Spleen (tissue), 7 donors: ENCODE measurements at regions not wholly inside any gene's neighbourhood (a gene's known extent, or its start where the extent isn't known, plus 50 kb on each side); places are given as distances from the start of the nearest gene placed in this dataset.

Experiments
- POLR2A ChIP-seq, 3 donors: fragments of 450-650 bp; IDR thresholded peaks; one replicate each; pipeline ENCODE4 v1.5.1; 2017; ENCODE audit warnings: antibody characterized with exemption in 3 of 3, mild to moderate bottlenecking in 1 of 3
- POLR2AphosphoS5 ChIP-seq, 3 donors: sonication (generic); formaldehyde crosslinking; IDR thresholded peaks; one replicate each; pipeline ENCODE4 v1.5.1; 2017; ENCODE audit warnings: antibody characterized with exemption in 3 of 3
- TF ChIP-seq, protein P1 (sequence below), 11 experiments: fragments of 200-600 bp in 7 of 11; fragments of 450-650 bp in 4 of 11; sonication (generic) in 4 of 11; IDR thresholded peaks in 8 of 11; conservative IDR thresholded peaks in 3 of 11; 1 replicate in 7 of 11; 2 replicates in 4 of 11; pipeline versions ENCODE4 v1.4.0 to v1.8.0; 2016 to 2021; ENCODE audit warnings: antibody characterized with exemption in 11 of 11, inconsistent platforms in 4 of 11, mild to moderate bottlenecking in 1 of 11
- donor health status: DM: no; HTN: no; CAD: no; lungs with moderate emphysema.
- donor health status: DM: no; HTN: no; CAD: no.
- donor health status: DM: no; HTN: no; CAD: no.

- TF ChIP-seq POLR2A (IDR thresholded peaks at IDR 0.05), result no peak
- no peak for TF ChIP-seq POLR2AphosphoS5 (IDR thresholded peaks at IDR 0.05)
- TF ChIP-seq, protein P1, sequence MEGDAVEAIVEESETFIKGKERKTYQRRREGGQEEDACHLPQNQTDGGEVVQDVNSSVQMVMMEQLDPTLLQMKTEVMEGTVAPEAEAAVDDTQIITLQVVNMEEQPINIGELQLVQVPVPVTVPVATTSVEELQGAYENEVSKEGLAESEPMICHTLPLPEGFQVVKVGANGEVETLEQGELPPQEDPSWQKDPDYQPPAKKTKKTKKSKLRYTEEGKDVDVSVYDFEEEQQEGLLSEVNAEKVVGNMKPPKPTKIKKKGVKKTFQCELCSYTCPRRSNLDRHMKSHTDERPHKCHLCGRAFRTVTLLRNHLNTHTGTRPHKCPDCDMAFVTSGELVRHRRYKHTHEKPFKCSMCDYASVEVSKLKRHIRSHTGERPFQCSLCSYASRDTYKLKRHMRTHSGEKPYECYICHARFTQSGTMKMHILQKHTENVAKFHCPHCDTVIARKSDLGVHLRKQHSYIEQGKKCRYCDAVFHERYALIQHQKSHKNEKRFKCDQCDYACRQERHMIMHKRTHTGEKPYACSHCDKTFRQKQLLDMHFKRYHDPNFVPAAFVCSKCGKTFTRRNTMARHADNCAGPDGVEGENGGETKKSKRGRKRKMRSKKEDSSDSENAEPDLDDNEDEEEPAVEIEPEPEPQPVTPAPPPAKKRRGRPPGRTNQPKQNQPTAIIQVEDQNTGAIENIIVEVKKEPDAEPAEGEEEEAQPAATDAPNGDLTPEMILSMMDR (IDR thresholded peaks at IDR 0.05 in 8 of 11, conservative IDR thresholded peaks at IDR 0.05 in 3 of 11), result no peak
These were observed 272.0 kb upstream of the SULF2 start for GRCh38 chr20:48057251-48057650.
